Sigmoid colon (tissue), 4 donors: ENCODE measurements at regions not wholly inside any gene's neighbourhood (a gene's known extent, or its start where the extent isn't known, plus 50 kb on each side); places are given as distances from the start of the nearest gene placed in this dataset.

ENCODE experiments used
- CTCF ChIP-seq, 4 experiments: fragments of 450-650 bp in 3 of 4; fragments of 200-600 bp in 1 of 4; IDR thresholded peaks; one replicate each; pipeline ENCODE4 v1.5.1; 2016 to 2019; ENCODE audit warnings: antibody characterized with exemption in 4 of 4, mild to moderate bottlenecking in 3 of 4, moderate library complexity in 2 of 4
- POLR2AphosphoS5 ChIP-seq, 4 donors: sonication (generic); formaldehyde crosslinking; IDR thresholded peaks; one replicate each; pipeline ENCODE4 v1.6.1; 2017; ENCODE audit warnings: antibody characterized with exemption in 4 of 4

GRCh38 chr6:80728101-80728750, 621.8 kb downstream of the BCKDHB start:
- TF ChIP-seq POLR2AphosphoS5 (IDR thresholded peaks at IDR 0.05): no peak
- no peak for TF ChIP-seq CTCF (IDR thresholded peaks at IDR 0.05)
